Kidney glomerular epithelial cell (primary cell): ENCODE measurements at regions not wholly inside any gene's neighbourhood (a gene's known extent, or its start where the extent isn't known, plus 50 kb on each side); places are given as distances from the start of the nearest gene placed in this dataset.
"Not testable (repeated sequence)": the region's sequence is repeated elsewhere in the genome, so short reads cannot be mapped to it uniquely, and the experiment has no call there.

Source experiments
- DNase-seq: peaks from one replicate; lab custom pipeline; 2025; lab: John Stamatoyannopoulos, UW

GRCh38 chrX:13381514-13381913 lies 61.7 kb upstream of the ATXN3L start:
- DNase-seq = no peak

GRCh38 chrX:13380211-13380610 lies 60.4 kb upstream of the ATXN3L start:
- peak; percentile 2 for DNase-seq

GRCh38 chrX:13378562-13379518 lies 59.0 kb upstream of the ATXN3L start:
- DNase-seq = not testable (repeated sequence)

GRCh38 chrX:13377550-13377934 lies 57.7 kb upstream of the ATXN3L start:
- DNase-seq = no peak

GRCh38 chrX:13376857-13377549 lies 57.1 kb upstream of the ATXN3L start:
- DNase-seq = no peak

- not testable (repeated sequence) for DNase-seq
These were observed 55.7 kb upstream of the ATXN3L start for GRCh38 chrX:13375596-13375995.

- no peak for DNase-seq
These were observed 54.5 kb upstream of the ATXN3L start for GRCh38 chrX:13374364-13374763.

- peak; percentile 29 for DNase-seq
These were observed 53.8 kb upstream of the ATXN3L start for GRCh38 chrX:13373431-13374187.

- no peak for DNase-seq
These were observed 53.2 kb upstream of the ATXN3L start for GRCh38 chrX:13373027-13373426.

GRCh38 chrX:13372203-13372980 lies 52.5 kb upstream of the ATXN3L start:
- DNase-seq = no peak

GRCh38 chrX:13371186-13371585 lies 51.3 kb upstream of the ATXN3L start:
- no peak for DNase-seq

GRCh38 chrX:13370713-13371112 lies 50.9 kb upstream of the ATXN3L start:
- no peak for DNase-seq
